NCI-H524 treated with DMSO at 0.1 percent for 48 hours (cell line): ENCODE measurements at regions not wholly inside any gene's neighbourhood (a gene's known extent, or its start where the extent isn't known, plus 50 kb on each side); places are given as distances from the start of the nearest gene placed in this dataset.
A peak's percentile ranks its signal among the peaks of the same experiment; 100 is the strongest.

Source experiments
- DNase-seq: peaks from one replicate; lab custom pipeline; 2025; lab: John Stamatoyannopoulos, UW

GRCh38 chr3:56864090-56864489 lies 62.3 kb upstream of the ARHGEF3 start:
- no peak for DNase-seq

- no peak for DNase-seq
Observed at GRCh38 chr3:56862352-56863062, 60.8 kb upstream of the ARHGEF3 start.

- no peak for DNase-seq
Observed at GRCh38 chr3:56861511-56861910, 59.8 kb upstream of the ARHGEF3 start.

GRCh38 chr3:56860939-56861338 lies 59.2 kb upstream of the ARHGEF3 start:
- no peak for DNase-seq

GRCh38 chr3:56860351-56860750 lies 58.6 kb upstream of the ARHGEF3 start:
- no peak for DNase-seq

- DNase-seq = peak; percentile 69
Observed at GRCh38 chr3:56858331-56858730, 56.6 kb upstream of the ARHGEF3 start.

GRCh38 chr3:56857178-56857577 lies 55.4 kb upstream of the ARHGEF3 start:
- no peak for DNase-seq

GRCh38 chr3:56856752-56857151 lies 55.0 kb upstream of the ARHGEF3 start:
- DNase-seq = no peak

GRCh38 chr3:56855856-56856512 lies 54.2 kb upstream of the ARHGEF3 start:
- no peak for DNase-seq

GRCh38 chr3:56854856-56855611 lies 53.3 kb upstream of the ARHGEF3 start:
- DNase-seq = no peak

- no peak for DNase-seq
Observed at GRCh38 chr3:56851966-56852884, 50.5 kb upstream of the ARHGEF3 start.
